ENCODE measurements at regions not wholly inside any gene's neighbourhood (a gene's known extent, or its start where the extent isn't known, plus 50 kb on each side); places are given as distances from the start of the nearest gene placed in this dataset.

GRCh38 chr2:228599781-228600180 lies 418.3 kb upstream of the SPHKAP start:
- TF ChIP-seq PATZ1 (CRISPR knock-in tag; IDR thresholded peaks at IDR 0.05; ENCODE audit: borderline replicate concordance) = no peak
- no peak for TF ChIP-seq ZFP3 (CRISPR knock-in tag; IDR thresholded peaks at IDR 0.05)
- no peak for TF ChIP-seq ISL1 (CRISPR knock-in tag; IDR thresholded peaks at IDR 0.05)
- TF ChIP-seq TOX (CRISPR knock-in tag; IDR thresholded peaks at IDR 0.05; ENCODE audit: borderline replicate concordance) = no peak
- TF ChIP-seq ZNF565 (CRISPR knock-in tag; conservative IDR thresholded peaks at IDR 0.05; ENCODE audit: low read depth) = no peak
- no peak for TF ChIP-seq ZNF8 (CRISPR knock-in tag; IDR thresholded peaks at IDR 0.05)
- TF ChIP-seq GLIS3 (CRISPR knock-in tag; IDR thresholded peaks at IDR 0.05) = no peak
- no peak for TF ChIP-seq POU6F1 (CRISPR knock-in tag; IDR thresholded peaks at IDR 0.05; ENCODE audit: borderline replicate concordance, low read depth)
- no peak for TF ChIP-seq CSDC2 (CRISPR knock-in tag; IDR thresholded peaks at IDR 0.05)
- TF ChIP-seq TCF4 (CRISPR knock-in tag; IDR thresholded peaks at IDR 0.05; ENCODE audit: borderline replicate concordance) = no peak

Measured in SK-N-SH treated with all-trans-retinoic acid at 6 μM for 48 hours (cell line).